ENCODE measurements at regions not wholly inside any gene's neighbourhood (a gene's known extent, or its start where the extent isn't known, plus 50 kb on each side); places are given as distances from the start of the nearest gene placed in this dataset.
"Not testable (repeated sequence)": the region's sequence is repeated elsewhere in the genome, so short reads cannot be mapped to it uniquely, and the experiment has no call there.

DNA sequence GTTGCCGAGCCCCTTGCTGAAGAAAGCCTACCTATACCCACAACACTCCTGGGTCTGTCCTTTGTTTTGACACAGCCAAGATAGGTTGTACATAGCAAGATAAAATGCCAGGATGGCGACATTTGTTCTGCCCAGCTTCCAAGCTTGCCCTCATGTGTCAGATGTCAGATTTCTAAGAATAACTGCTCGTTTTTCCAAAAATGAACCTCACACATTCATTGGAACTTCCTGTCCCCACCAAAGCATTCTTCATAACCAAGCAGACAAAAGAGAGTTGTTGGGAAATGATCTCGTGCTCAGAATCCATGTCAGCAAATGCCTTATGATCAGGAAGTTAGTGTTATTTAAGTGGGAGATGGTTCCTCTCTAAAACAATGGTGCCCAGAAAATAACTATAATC, 210.1 kb downstream of the ZNF608 start:
- peaks cover 2% of the 10 kb centered on the region for H3K9me3 Mint-ChIP-seq
- intact Hi-C loops (cut with micrococcal nuclease): no loop called here
- no peak for DNase-seq
- no peak overlapping the region for H3K4me3 Mint-ChIP-seq
- no peaks in the 10 kb centered on the region for H3K4me1 Mint-ChIP-seq (ENCODE audit: low read depth)
- H3K27ac Mint-ChIP-seq: no peak overlapping the region
- POLR2A ChIA-PET: no interaction called here
- no peaks in the 10 kb centered on the region for H3K27me3 Mint-ChIP-seq
- CTCF ChIA-PET: no interaction called here
- no peaks in the 10 kb centered on the region for H3K36me3 Mint-ChIP-seq

GRCh38 chr5:124530916-124531315, 215.5 kb downstream of the ZNF608 start:
- Mint-ChIP-seq H3K9me3 (peaks cover 6% of the 10 kb centered on the region), H3K4me3 (no peak overlapping the region), H3K36me3 (no peaks in the 10 kb centered on the region), H3K27me3 (no peaks in the 10 kb centered on the region), H3K4me1 (ENCODE audit: low read depth) (no peaks in the 10 kb centered on the region), H3K27ac (no peak overlapping the region)
- ChIA-PET POLR2A (no interaction called here), CTCF (no interaction called here)
- intact Hi-C loops (cut with micrococcal nuclease): no loop called here
- no peak for DNase-seq

- POLR2A ChIA-PET: no interaction called here
- Mint-ChIP-seq H3K4me3 (no peak overlapping the region), H3K27ac (no peak overlapping the region), H3K4me1 (ENCODE audit: low read depth) (no peaks in the 10 kb centered on the region), H3K27me3 (no peaks in the 10 kb centered on the region), H3K9me3 (peaks cover 7% of the 10 kb centered on the region), H3K36me3 (no peaks in the 10 kb centered on the region)
- CTCF ChIA-PET: no interaction called here
- intact Hi-C loops (cut with micrococcal nuclease): no loop called here
- no peak for DNase-seq
Observed at GRCh38 chr5:124528838-124529237, 217.6 kb downstream of the ZNF608 start.

DNA sequence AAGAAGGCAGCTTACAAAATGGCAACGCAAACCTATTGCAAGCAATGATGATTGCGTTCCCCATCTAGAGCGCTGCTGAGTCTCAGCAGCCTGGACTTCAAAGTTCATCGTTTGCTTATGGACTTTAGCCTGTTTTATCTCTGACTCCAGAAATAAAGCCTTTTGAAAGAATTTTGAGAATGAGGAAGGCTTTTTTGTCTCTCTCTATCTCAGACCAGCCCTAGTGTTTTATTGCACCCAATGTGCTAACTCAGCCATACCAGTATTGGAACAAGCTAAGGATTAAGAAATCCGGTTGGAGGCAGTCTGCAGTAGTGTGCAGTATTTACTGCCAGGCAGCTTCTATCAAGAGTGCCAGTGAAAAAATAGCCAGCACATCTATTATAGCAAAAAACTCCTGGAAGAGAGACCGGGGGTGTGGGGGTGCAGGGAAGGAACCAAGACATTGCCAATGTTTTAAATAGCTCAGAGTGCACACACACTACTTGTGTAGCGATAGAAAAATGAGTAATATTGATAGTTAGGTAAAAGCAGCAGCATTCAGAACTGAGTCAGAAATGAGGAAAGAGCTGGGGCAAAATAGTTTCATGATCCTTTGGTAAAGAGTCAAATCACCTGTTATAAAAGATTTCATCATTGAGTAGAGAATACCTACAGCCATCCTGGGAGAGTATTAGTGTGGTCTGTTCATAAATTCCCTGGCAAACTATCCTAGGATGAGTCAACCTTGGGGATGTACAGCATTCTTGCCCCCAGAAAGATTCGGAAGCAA, 219.0 kb downstream of the ZNF608 start:
- ChIA-PET POLR2A (no interaction called here), CTCF (no interaction called here)
- Mint-ChIP-seq H3K36me3 (no peaks in the 10 kb centered on the region), H3K9me3 (peaks cover 7% of the 10 kb centered on the region), H3K27me3 (no peaks in the 10 kb centered on the region), H3K4me1 (ENCODE audit: low read depth) (no peaks in the 10 kb centered on the region), H3K4me3 (no peak overlapping the region), H3K27ac (no peak overlapping the region)
- no peak for DNase-seq
- intact Hi-C loops (cut with micrococcal nuclease): no loop called here

DNA sequence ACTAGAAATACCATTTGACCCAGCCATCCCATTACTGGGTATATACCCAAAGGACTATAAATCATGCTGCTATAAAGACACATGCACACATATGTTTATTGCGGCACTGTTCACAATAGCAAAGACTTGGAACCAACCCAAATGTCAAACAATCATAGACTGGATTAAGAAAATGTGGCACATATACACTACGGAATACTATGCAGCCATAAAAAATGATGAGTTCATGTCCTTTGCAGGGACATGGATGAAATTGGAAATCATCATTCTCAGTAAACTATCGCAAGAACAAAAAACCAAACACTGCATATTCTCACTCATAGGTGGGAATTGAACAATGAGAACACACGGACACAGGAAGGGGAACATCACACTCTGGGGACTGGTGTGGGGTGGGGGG, 220.4 kb downstream of the ZNF608 start:
- CTCF ChIA-PET; H3K9me3 Mint-ChIP-seq; H3K4me1 Mint-ChIP-seq (ENCODE audit: low read depth); H3K27ac Mint-ChIP-seq; H3K36me3 Mint-ChIP-seq; POLR2A ChIA-PET; H3K4me3 Mint-ChIP-seq; intact Hi-C loops (cut with micrococcal nuclease); DNase-seq; H3K27me3 Mint-ChIP-seq: not testable (repeated sequence)

GRCh38 chr5:124524552-124525232, 221.7 kb downstream of the ZNF608 start:
- peaks cover 7% of the 10 kb centered on the region for H3K9me3 Mint-ChIP-seq
- ChIA-PET POLR2A (no interaction called here), CTCF (no interaction called here)
- no peak overlapping the region for H3K27ac Mint-ChIP-seq
- intact Hi-C loops (cut with micrococcal nuclease): no loop called here
- H3K27me3 Mint-ChIP-seq: no peaks in the 10 kb centered on the region
- no peaks in the 10 kb centered on the region for H3K4me1 Mint-ChIP-seq (ENCODE audit: low read depth)
- H3K4me3 Mint-ChIP-seq: no peak overlapping the region
- no peak for DNase-seq
- H3K36me3 Mint-ChIP-seq: no peaks in the 10 kb centered on the region

- Mint-ChIP-seq H3K27me3 (no peaks in the 10 kb centered on the region), H3K9me3 (peaks cover 7% of the 10 kb centered on the region), H3K36me3 (no peaks in the 10 kb centered on the region), H3K4me1 (ENCODE audit: low read depth) (no peaks in the 10 kb centered on the region), H3K4me3 (no peak overlapping the region), H3K27ac (no peak overlapping the region)
- intact Hi-C loops (cut with micrococcal nuclease): no loop called here
- POLR2A ChIA-PET: interaction anchor here (0.6 kb wide), 1 partner anchor 203 kb away, joined by 3 read pairs; no protein-coding TSS in a partner anchor
- DNase-seq: no peak
- CTCF ChIA-PET: no interaction called here
Observed at GRCh38 chr5:124523897-124524296, 222.5 kb downstream of the ZNF608 start.

DNA sequence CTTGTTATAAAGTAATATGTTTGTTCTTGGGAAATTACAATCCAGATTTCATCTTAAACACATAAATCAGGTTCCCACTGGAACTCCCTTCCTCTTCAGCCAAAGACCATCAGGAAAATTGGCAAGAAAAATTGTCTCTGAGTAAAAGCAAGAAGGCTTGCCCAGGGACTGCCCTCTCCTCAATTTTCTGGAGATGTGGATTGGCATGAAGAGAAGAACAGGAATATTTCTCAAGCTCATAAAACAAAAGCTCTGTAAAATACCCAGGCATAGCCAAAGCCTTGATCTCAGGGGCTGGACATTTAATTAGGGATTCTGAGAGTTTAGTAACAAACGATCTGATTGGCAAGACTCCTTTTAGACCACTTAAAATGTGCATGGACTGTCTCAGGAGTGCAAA, 223.4 kb downstream of the ZNF608 start:
- CTCF ChIA-PET: no interaction called here
- H3K36me3 Mint-ChIP-seq: no peaks in the 10 kb centered on the region
- no peak overlapping the region for H3K4me3 Mint-ChIP-seq
- H3K4me1 Mint-ChIP-seq (ENCODE audit: low read depth): no peaks in the 10 kb centered on the region
- H3K27ac Mint-ChIP-seq: no peak overlapping the region
- no peak for DNase-seq
- POLR2A ChIA-PET: no interaction called here
- peaks cover 5% of the 10 kb centered on the region for H3K9me3 Mint-ChIP-seq
- intact Hi-C loops (cut with micrococcal nuclease): no loop called here
- no peaks in the 10 kb centered on the region for H3K27me3 Mint-ChIP-seq

- ChIA-PET POLR2A (no interaction called here), CTCF (no interaction called here)
- H3K4me1 Mint-ChIP-seq (ENCODE audit: low read depth): no peaks in the 10 kb centered on the region
- no peak overlapping the region for H3K4me3 Mint-ChIP-seq
- DNase-seq: no peak
- no peaks in the 10 kb centered on the region for H3K36me3 Mint-ChIP-seq
- H3K27me3 Mint-ChIP-seq: no peaks in the 10 kb centered on the region
- intact Hi-C loops (cut with micrococcal nuclease): no loop called here
- H3K27ac Mint-ChIP-seq: no peak overlapping the region
- peaks cover 3% of the 10 kb centered on the region for H3K9me3 Mint-ChIP-seq
Observed at GRCh38 chr5:124521461-124522230, 224.8 kb downstream of the ZNF608 start.

DNA sequence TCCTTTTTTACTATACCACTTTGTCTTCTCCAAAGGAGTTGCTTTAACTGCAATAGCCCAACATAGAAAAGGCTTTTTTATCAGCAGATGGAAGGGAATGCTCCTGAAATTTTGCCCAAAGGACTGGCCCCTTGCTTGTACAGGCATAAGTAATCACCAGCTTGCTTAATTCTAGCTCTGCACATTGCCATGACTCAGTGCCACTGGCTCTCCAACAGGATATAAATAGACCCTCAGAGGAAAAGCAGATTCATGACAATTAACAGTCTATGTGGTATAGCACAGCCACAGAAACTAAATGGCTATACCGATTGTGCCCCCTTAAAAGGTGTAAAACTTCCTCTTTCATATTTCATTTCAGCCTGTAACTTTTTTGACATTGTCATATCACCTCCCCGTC, 227.0 kb downstream of the ZNF608 start:
- H3K9me3 Mint-ChIP-seq: no peaks in the 10 kb centered on the region
- no peak for DNase-seq
- H3K27me3 Mint-ChIP-seq: no peaks in the 10 kb centered on the region
- H3K4me1 Mint-ChIP-seq (ENCODE audit: low read depth): no peaks in the 10 kb centered on the region
- POLR2A ChIA-PET: no interaction called here
- CTCF ChIA-PET: no interaction called here
- H3K36me3 Mint-ChIP-seq: no peaks in the 10 kb centered on the region
- H3K4me3 Mint-ChIP-seq: no peak overlapping the region
- H3K27ac Mint-ChIP-seq: no peak overlapping the region
- intact Hi-C loops (cut with micrococcal nuclease): no loop called here

DNA sequence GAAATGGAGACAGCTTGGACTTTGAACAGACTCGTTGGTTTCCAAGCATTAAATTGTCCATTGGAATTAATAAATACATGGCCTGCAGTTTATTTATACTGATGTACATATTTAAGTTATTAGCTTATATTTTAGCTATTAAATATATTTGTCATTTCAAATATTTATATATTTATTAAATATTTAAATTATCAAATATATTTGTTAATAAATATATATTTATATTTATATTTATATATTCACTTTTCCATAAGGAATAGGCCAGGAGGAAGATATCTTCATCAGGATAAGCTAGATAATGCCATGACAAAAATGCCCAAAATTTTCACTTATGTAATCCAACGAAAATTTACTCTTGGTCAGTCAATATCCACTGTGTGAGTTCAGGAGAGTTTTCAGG, 229.9 kb downstream of the ZNF608 start:
- no peak overlapping the region for H3K27ac Mint-ChIP-seq
- ChIA-PET POLR2A (no interaction called here), CTCF (no interaction called here)
- no peak for DNase-seq
- intact Hi-C loops (cut with micrococcal nuclease): no loop called here
- no peaks in the 10 kb centered on the region for H3K27me3 Mint-ChIP-seq
- H3K4me1 Mint-ChIP-seq (ENCODE audit: low read depth): no peaks in the 10 kb centered on the region
- no peaks in the 10 kb centered on the region for H3K9me3 Mint-ChIP-seq
- no peaks in the 10 kb centered on the region for H3K36me3 Mint-ChIP-seq
- H3K4me3 Mint-ChIP-seq: no peak overlapping the region

DNA sequence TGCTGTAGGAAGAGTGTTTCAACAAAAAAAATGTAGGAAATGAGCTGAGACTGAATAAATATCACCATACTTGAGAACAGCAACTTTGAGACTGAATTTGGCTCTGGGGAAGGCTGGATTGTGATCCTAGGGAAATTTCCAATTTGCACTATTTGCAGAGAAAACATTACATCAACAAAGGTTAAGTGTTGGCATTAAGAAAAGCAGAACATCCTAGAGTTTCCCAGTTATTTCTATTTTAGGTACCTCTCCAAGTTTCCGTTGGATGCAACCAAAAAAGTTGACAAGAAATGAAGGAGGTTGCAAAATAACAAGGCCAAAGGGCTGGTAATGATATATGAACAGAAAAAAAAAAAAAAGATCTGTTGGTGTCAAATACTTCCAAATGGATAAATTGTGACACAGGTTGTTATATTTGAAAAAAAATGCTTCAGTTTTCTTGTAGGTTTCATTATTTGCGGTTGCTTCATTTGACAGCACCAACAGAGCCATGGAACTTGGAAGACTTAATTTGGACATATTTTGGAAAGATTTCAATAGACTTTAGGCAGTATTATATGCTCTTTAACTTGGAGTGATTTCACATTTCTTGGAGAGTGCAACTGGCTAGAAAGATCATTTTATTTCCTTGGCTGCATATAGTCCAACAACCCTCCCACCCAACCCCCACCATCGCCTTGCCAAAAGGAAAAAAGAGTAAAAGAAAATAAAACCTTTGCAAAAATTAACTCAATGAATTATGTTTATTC, 230.8 kb downstream of the ZNF608 start:
- Mint-ChIP-seq H3K4me3 (no peak overlapping the region), H3K27me3 (no peaks in the 10 kb centered on the region), H3K27ac (no peak overlapping the region), H3K36me3 (no peaks in the 10 kb centered on the region), H3K9me3 (no peaks in the 10 kb centered on the region), H3K4me1 (ENCODE audit: low read depth) (no peaks in the 10 kb centered on the region)
- ChIA-PET POLR2A (no interaction called here), CTCF (no interaction called here)
- no peak for DNase-seq
- intact Hi-C loops (cut with micrococcal nuclease): no loop called here

Measured in activated CD4-positive, alpha-beta memory T cell treated with anti-CD3 and anti-CD28 coated beads for 36 hours (primary cell).